ENCODE measurements at regions not wholly inside any gene's neighbourhood (a gene's known extent, or its start where the extent isn't known, plus 50 kb on each side); places are given as distances from the start of the nearest gene placed in this dataset.

DNA sequence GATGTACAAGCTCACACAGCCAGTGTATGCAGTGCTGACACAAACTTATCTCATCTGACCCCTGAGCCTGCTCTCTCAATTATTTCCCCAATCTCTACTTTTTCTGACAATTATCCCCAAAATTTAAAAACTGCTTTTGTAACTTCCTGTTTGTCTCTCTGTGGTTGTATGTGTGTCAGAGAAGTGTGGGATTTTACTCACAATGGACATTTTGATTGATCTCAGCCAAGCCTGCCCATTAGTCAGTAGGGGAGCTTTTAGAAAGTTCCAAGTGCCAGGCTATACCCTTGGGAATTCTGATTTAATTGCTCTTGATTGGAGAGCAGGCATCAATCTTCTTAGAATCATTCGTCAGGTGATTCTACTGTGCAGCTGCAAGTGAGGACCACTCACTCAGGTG is 64.9 kb upstream of the LMNTD1 start:
- Mint-ChIP-seq H3K27me3 (ENCODE audit: low read depth) (no peaks in the 10 kb centered on the region), H3K9me3 (no peaks in the 10 kb centered on the region), H3K36me3 (no peaks in the 10 kb centered on the region), H3K4me1 (no peaks in the 10 kb centered on the region), H3K4me3 (no peak overlapping the region), H3K27ac (no peak overlapping the region)
- ATAC-seq (no peak), DNase-seq (ENCODE audit: low spot score) (no peak)
- ChIA-PET POLR2A (no interaction called here), CTCF (no interaction called here)
- TF ChIP-seq ZNF423 (CRISPR knock-in tag; IDR thresholded peaks at IDR 0.05) (no peak), ERG (CRISPR knock-in tag; IDR thresholded peaks at IDR 0.05) (no peak), FOXK1 (CRISPR knock-in tag; IDR thresholded peaks at IDR 0.05) (no peak), MXD4 (CRISPR knock-in tag; IDR thresholded peaks at IDR 0.05; ENCODE audit: borderline replicate concordance) (no peak), HMGXB4 (CRISPR knock-in tag; IDR thresholded peaks at IDR 0.05) (no peak), ZNF219 (CRISPR knock-in tag; IDR thresholded peaks at IDR 0.05; ENCODE audit: borderline replicate concordance) (no peak), AFF4 (CRISPR knock-in tag; IDR thresholded peaks at IDR 0.05; ENCODE audit: borderline replicate concordance) (no peak), PRDM15 (CRISPR knock-in tag; IDR thresholded peaks at IDR 0.05) (no peak), ETV6 (CRISPR knock-in tag; IDR thresholded peaks at IDR 0.05) (no peak), JUN (CRISPR knock-in tag; IDR thresholded peaks at IDR 0.05) (no peak), ZNF416 (CRISPR knock-in tag; IDR thresholded peaks at IDR 0.05) (no peak), ZBTB43 (CRISPR knock-in tag; IDR thresholded peaks at IDR 0.05) (no peak), IRF1 (CRISPR knock-in tag; IDR thresholded peaks at IDR 0.05) (no peak), TEAD4 (CRISPR knock-in tag; IDR thresholded peaks at IDR 0.05) (no peak), PRRX2 (CRISPR knock-in tag; IDR thresholded peaks at IDR 0.05) (no peak)
- TF ChIP-seq, protein P1, sequence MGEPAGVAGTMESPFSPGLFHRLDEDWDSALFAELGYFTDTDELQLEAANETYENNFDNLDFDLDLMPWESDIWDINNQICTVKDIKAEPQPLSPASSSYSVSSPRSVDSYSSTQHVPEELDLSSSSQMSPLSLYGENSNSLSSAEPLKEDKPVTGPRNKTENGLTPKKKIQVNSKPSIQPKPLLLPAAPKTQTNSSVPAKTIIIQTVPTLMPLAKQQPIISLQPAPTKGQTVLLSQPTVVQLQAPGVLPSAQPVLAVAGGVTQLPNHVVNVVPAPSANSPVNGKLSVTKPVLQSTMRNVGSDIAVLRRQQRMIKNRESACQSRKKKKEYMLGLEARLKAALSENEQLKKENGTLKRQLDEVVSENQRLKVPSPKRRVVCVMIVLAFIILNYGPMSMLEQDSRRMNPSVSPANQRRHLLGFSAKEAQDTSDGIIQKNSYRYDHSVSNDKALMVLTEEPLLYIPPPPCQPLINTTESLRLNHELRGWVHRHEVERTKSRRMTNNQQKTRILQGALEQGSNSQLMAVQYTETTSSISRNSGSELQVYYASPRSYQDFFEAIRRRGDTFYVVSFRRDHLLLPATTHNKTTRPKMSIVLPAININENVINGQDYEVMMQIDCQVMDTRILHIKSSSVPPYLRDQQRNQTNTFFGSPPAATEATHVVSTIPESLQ (CRISPR knock-in tag; IDR thresholded peaks at IDR 0.05), result no peak
- TF ChIP-seq, protein P2, sequence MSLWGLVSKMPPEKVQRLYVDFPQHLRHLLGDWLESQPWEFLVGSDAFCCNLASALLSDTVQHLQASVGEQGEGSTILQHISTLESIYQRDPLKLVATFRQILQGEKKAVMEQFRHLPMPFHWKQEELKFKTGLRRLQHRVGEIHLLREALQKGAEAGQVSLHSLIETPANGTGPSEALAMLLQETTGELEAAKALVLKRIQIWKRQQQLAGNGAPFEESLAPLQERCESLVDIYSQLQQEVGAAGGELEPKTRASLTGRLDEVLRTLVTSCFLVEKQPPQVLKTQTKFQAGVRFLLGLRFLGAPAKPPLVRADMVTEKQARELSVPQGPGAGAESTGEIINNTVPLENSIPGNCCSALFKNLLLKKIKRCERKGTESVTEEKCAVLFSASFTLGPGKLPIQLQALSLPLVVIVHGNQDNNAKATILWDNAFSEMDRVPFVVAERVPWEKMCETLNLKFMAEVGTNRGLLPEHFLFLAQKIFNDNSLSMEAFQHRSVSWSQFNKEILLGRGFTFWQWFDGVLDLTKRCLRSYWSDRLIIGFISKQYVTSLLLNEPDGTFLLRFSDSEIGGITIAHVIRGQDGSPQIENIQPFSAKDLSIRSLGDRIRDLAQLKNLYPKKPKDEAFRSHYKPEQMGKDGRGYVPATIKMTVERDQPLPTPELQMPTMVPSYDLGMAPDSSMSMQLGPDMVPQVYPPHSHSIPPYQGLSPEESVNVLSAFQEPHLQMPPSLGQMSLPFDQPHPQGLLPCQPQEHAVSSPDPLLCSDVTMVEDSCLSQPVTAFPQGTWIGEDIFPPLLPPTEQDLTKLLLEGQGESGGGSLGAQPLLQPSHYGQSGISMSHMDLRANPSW (CRISPR knock-in tag; conservative IDR thresholded peaks at IDR 0.05; ENCODE audit: low read depth), result no peak
- TF ChIP-seq, protein P3, sequence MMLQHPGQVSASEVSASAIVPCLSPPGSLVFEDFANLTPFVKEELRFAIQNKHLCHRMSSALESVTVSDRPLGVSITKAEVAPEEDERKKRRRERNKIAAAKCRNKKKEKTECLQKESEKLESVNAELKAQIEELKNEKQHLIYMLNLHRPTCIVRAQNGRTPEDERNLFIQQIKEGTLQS (CRISPR knock-in tag; conservative IDR thresholded peaks at IDR 0.05), result no peak
